ENCODE measurements at regions not wholly inside any gene's neighbourhood (a gene's known extent, or its start where the extent isn't known, plus 50 kb on each side); places are given as distances from the start of the nearest gene placed in this dataset.
A peak's percentile ranks its signal among the peaks of the same experiment; 100 is the strongest.

DNA sequence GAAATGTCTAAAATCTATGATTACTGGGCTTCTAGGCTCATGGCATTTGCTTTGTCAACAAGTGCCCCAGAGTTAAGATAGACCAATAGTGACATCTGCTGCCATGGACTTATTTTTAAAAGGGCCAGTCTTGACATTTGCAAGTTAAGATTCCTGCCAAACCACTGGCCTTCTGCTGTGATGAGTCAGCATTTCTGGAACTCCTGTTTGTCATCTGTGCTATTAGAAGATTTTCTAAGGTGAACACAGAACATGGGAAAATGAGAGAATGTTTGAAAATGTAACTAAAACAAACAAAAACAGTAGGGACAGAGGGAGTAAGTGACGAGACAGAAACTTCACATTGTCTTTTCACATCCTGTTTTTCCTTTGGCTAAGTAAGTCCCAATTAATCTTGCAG is 93.7 kb upstream of the WDR75 start:
- TF ChIP-seq, protein P1, sequence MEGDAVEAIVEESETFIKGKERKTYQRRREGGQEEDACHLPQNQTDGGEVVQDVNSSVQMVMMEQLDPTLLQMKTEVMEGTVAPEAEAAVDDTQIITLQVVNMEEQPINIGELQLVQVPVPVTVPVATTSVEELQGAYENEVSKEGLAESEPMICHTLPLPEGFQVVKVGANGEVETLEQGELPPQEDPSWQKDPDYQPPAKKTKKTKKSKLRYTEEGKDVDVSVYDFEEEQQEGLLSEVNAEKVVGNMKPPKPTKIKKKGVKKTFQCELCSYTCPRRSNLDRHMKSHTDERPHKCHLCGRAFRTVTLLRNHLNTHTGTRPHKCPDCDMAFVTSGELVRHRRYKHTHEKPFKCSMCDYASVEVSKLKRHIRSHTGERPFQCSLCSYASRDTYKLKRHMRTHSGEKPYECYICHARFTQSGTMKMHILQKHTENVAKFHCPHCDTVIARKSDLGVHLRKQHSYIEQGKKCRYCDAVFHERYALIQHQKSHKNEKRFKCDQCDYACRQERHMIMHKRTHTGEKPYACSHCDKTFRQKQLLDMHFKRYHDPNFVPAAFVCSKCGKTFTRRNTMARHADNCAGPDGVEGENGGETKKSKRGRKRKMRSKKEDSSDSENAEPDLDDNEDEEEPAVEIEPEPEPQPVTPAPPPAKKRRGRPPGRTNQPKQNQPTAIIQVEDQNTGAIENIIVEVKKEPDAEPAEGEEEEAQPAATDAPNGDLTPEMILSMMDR (conservative IDR thresholded peaks at IDR 0.05 in 1 of 2, IDR thresholded peaks at IDR 0.05 in 1 of 2; ENCODE audit: low read depth in 1 of 2, low read length in 2 of 2): peak; percentile 17 to 37
- no peak for TF ChIP-seq EZH2 (IDR thresholded peaks at IDR 0.05; ENCODE audit: low read length, missing control alignments)

Measured in fibroblast of lung (primary cell).